A549 (cell line): ENCODE measurements at regions not wholly inside any gene's neighbourhood (a gene's known extent, or its start where the extent isn't known, plus 50 kb on each side); places are given as distances from the start of the nearest gene placed in this dataset.

Source experiments
- ATAC-seq, 2 experiments: fragments of 200-7000 bp in 1 of 2; fragments of >200 bp in 1 of 2; cut with Nextera tagmentation in 1 of 2; cut with Tn5 transposase in 1 of 2; 3 replicates each; pipeline versions ENCODE4 v1.8.0 to v1.9.1; 2018 to 2020; ENCODE audit warnings: mild to moderate bottlenecking in 1 of 2, moderate library complexity in 1 of 2
- CTCF ChIA-PET: fragments of 300-600 bp; sonication (Branson Sonifier 250); formaldehyde crosslinking; extraction: SDS; loops from one replicate; lab custom pipeline; 2021; ENCODE audit warnings: antibody characterized with exemption, inconsistent platforms; lab: Yijun Ruan, JAX
- POLR2A ChIA-PET: fragments of 350-600 bp; formaldehyde crosslinking; extraction: SDS; loops from one replicate; lab custom pipeline; 2021; ENCODE audit warnings: antibody characterized with exemption, inconsistent platforms; lab: Yijun Ruan, JAX
- DNase-seq, 2 experiments: peaks; one replicate each; pipeline versions ENCODE4 v3.0.0 to v3.0.0-alpha.2; 2011 to 2016; ENCODE audit warnings: low read depth in 1 of 2, low spot score in 1 of 2
- FAIRE-seq: peaks from 2 replicates; lab custom pipeline; 2011; peaks lifted over from hg19 to GRCh38; lab: Jason Lieb, UNC
- H3K27ac ChIP-seq, 2 experiments: fragments of >200 bp; sonication (Bioruptor Twin); formaldehyde crosslinking; 3 replicates each; pipeline ENCODE4 v1.5.1; 2016 to 2017
- H3K4me1 ChIP-seq: fragments of >200 bp; sonication (Bioruptor Twin); formaldehyde crosslinking; 3 replicates; pipeline ENCODE4 v1.6.1; 2016
- H3K4me2 ChIP-seq: fragments of >200 bp; sonication (Bioruptor Twin); formaldehyde crosslinking; 3 replicates; pipeline ENCODE4 v1.6.1; 2016
- H3K4me3 ChIP-seq: fragments of >200 bp; sonication (Bioruptor Twin); formaldehyde crosslinking; 3 replicates; pipeline ENCODE4 v1.5.1; 2016
- H3K9me3 ChIP-seq: fragments of >200 bp; sonication (Bioruptor Twin); formaldehyde crosslinking; 3 replicates; pipeline ENCODE4 v1.6.1; 2016
- BCL3 ChIP-seq: fragments of >200 bp; sonication (Bioruptor Twin); formaldehyde crosslinking; IDR thresholded peaks from 3 replicates; pipeline ENCODE4 v1.6.1; 2016
- BHLHE40 ChIP-seq: IDR thresholded peaks from 2 replicates; pipeline ENCODE4 v1.6.1; 2012; ENCODE audit warnings: low read depth, low read length, inconsistent platforms
- CBX8 ChIP-seq: fragments of 200-600 bp; sonication (generic); IDR thresholded peaks from 2 replicates; pipeline ENCODE4 v1.6.1; 2016
- CHD4 ChIP-seq: fragments of 200-600 bp; sonication (generic); IDR thresholded peaks from 2 replicates; pipeline ENCODE4 v1.6.1; 2016; ENCODE audit warnings: antibody characterized with exemption, mild to moderate bottlenecking, borderline replicate concordance
- CTCF ChIP-seq: fragments of >200 bp; sonication (Bioruptor Twin); formaldehyde crosslinking; IDR thresholded peaks from 3 replicates; pipeline ENCODE4 v1.5.1; 2016
- EHF ChIP-seq: fragments of 250-450 bp; sonication (Bioruptor Pico); IDR thresholded peaks from 2 replicates; pipeline ENCODE4 v1.5.0; 2020; ENCODE audit warnings: mild to moderate bottlenecking
- ESRRA ChIP-seq: fragments of 150-350 bp; IDR thresholded peaks from 2 replicates; pipeline ENCODE4 v1.6.1; 2014; ENCODE audit warnings: mild to moderate bottlenecking, low read length, borderline replicate concordance
- FOSL2 ChIP-seq, 2 experiments: fragments of 450-650 bp in 1 of 2; fragments of >200 bp in 1 of 2; sonication (Bioruptor Twin) in 1 of 2; formaldehyde crosslinking; IDR thresholded peaks; 2 replicates each; pipeline versions ENCODE4 v1.5.0 to v1.6.1; 2016 to 2020; ENCODE audit warnings: mild to moderate bottlenecking in 1 of 2, moderate library complexity in 1 of 2
- JUN ChIP-seq, 2 experiments: fragments of >200 bp; sonication (Bioruptor Twin); formaldehyde crosslinking; IDR thresholded peaks; 2 replicates in 1 of 2; 3 replicates in 1 of 2; pipeline ENCODE4 v1.6.1; 2016 to 2017
- KDM1A ChIP-seq: fragments of 200-600 bp; sonication (generic); IDR thresholded peaks from 2 replicates; pipeline ENCODE4 v1.6.1; 2016; ENCODE audit warnings: low read depth, mild to moderate bottlenecking
- MAZ ChIP-seq: fragments of 150-350 bp; IDR thresholded peaks from 2 replicates; pipeline ENCODE4 v1.6.1; 2014; ENCODE audit warnings: antibody characterized with exemption, low read depth, low read length, borderline replicate concordance
- PBX3 ChIP-seq: IDR thresholded peaks from 2 replicates; pipeline ENCODE4 v1.6.1; 2012
- RFX5 ChIP-seq: fragments of 450-650 bp; IDR thresholded peaks from 2 replicates; pipeline ENCODE4 v1.7.1; 2014; ENCODE audit warnings: antibody characterized with exemption, mild to moderate bottlenecking, moderate library complexity
- RNF2 ChIP-seq: fragments of 200-600 bp; sonication (generic); IDR thresholded peaks from 2 replicates; pipeline ENCODE4 v1.6.1; 2016; ENCODE audit warnings: low read depth, mild to moderate bottlenecking, antibody characterized with exemption, moderate library complexity, borderline replicate concordance
- ZFP36 ChIP-seq: fragments of 450-650 bp; IDR thresholded peaks from 2 replicates; pipeline ENCODE4 v1.6.1; 2014; ENCODE audit warnings: borderline replicate concordance; ENCODE audit not compliant: partially characterized antibody
- ZNF302 ChIP-seq: fragments of 250-450 bp; sonication (Bioruptor Pico); IDR thresholded peaks from 2 replicates; pipeline ENCODE4 v1.9.0; 2021; ENCODE audit warnings: inconsistent platforms, mild to moderate bottlenecking, moderate library complexity
- ZSCAN20 ChIP-seq: fragments of 250-450 bp; sonication (Bioruptor Pico); IDR thresholded peaks from 2 replicates; pipeline ENCODE4 v1.8.0; 2022; ENCODE audit warnings: mild to moderate bottlenecking, moderate library complexity
- WGBS: methylation state at CpG from one replicate; pipeline ENCODE4 v1.1.6; 2017; ENCODE audit errors: missing lambda C conversion rate; 5-methylcytosine and 5-hydroxymethylcytosine counted together
- TF ChIP-seq, protein P1 (sequence below): fragments of 200-600 bp; sonication (generic); IDR thresholded peaks from 2 replicates; pipeline ENCODE4 v1.6.1; 2016; ENCODE audit warnings: antibody characterized with exemption, mild to moderate bottlenecking, moderate library complexity

DNA sequence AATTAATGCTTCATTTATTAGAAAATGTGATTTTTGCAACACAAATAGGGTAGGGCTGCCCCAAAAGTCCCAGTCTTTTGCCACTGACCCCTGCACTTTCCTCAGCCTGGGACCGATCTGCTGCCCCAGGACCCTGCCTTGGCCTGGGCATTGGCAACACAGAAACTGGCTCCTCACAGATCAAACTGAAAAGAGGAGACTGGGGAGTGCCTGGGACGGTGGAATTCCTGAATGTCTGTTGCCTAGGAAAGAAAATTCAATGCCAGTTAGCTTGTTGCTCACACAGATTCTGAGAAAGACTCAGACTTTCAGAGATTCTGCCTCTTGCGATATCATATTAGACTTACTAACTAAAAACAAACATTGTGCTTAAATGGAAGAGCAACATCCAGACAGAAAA is 211.2 kb downstream of the VAPA start (continued):
- TF ChIP-seq ESRRA (no peak), CHD4 (no peak), KDM1A (no peak), ZFP36 (no peak), EHF (CRISPR knock-in tag) (no peak)

DNA sequence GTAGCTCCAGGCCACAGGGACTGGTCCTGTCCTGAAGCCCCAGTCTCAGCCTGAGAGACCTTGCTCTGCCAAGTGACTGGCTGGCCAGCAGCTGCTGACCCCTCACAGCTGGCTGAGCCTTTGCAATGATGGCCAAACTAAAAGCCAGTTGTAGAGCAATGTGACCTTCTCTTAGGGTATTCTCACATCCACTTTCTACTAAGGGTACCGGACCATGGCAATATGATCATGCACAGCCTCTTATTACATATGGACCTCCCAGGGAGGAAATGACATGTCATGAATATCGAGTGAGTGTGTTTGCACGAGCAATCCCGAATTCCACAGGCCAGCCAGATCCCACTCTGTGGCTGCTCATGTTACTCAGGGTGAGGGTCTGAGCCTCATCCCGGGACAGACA is 213.9 kb downstream of the VAPA start:
- H3K4me1 ChIP-seq, result no peaks in the 10 kb centered on the region
- no peaks in the 10 kb centered on the region for H3K9me3 ChIP-seq
- no peak for FAIRE-seq
- CTCF ChIA-PET, result no interaction called here
- POLR2A ChIA-PET, result no interaction called here
- no peak overlapping the region for H3K4me2 ChIP-seq
- no peak for DNase-seq
- no peak for ATAC-seq
- no peak overlapping the region for H3K4me3 ChIP-seq
- TF ChIP-seq KDM1A, result no peak
- no peak for TF ChIP-seq BHLHE40
- TF ChIP-seq ESRRA, result no peak
- TF ChIP-seq, protein P1, sequence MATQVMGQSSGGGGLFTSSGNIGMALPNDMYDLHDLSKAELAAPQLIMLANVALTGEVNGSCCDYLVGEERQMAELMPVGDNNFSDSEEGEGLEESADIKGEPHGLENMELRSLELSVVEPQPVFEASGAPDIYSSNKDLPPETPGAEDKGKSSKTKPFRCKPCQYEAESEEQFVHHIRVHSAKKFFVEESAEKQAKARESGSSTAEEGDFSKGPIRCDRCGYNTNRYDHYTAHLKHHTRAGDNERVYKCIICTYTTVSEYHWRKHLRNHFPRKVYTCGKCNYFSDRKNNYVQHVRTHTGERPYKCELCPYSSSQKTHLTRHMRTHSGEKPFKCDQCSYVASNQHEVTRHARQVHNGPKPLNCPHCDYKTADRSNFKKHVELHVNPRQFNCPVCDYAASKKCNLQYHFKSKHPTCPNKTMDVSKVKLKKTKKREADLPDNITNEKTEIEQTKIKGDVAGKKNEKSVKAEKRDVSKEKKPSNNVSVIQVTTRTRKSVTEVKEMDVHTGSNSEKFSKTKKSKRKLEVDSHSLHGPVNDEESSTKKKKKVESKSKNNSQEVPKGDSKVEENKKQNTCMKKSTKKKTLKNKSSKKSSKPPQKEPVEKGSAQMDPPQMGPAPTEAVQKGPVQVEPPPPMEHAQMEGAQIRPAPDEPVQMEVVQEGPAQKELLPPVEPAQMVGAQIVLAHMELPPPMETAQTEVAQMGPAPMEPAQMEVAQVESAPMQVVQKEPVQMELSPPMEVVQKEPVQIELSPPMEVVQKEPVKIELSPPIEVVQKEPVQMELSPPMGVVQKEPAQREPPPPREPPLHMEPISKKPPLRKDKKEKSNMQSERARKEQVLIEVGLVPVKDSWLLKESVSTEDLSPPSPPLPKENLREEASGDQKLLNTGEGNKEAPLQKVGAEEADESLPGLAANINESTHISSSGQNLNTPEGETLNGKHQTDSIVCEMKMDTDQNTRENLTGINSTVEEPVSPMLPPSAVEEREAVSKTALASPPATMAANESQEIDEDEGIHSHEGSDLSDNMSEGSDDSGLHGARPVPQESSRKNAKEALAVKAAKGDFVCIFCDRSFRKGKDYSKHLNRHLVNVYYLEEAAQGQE, result no peak
- no peak for TF ChIP-seq RNF2
- TF ChIP-seq ZNF302 (CRISPR knock-in tag), result no peak
- no peak for TF ChIP-seq BCL3
- no peak for TF ChIP-seq PBX3
- no peak for TF ChIP-seq RFX5
- TF ChIP-seq CBX8, result no peak
- no peak for TF ChIP-seq FOSL2 (IDR thresholded peaks at IDR 0.05)
- no peak for TF ChIP-seq FOSL2 (CRISPR knock-in tag; IDR thresholded peaks at IDR 0.05)
- no peak for TF ChIP-seq ZSCAN20 (CRISPR knock-in tag)
- no peak overlapping the region for H3K27ac ChIP-seq
- 33% methylated on average over 4 of the region's 5 CpGs for whole genome bisulfite sequencing

DNA sequence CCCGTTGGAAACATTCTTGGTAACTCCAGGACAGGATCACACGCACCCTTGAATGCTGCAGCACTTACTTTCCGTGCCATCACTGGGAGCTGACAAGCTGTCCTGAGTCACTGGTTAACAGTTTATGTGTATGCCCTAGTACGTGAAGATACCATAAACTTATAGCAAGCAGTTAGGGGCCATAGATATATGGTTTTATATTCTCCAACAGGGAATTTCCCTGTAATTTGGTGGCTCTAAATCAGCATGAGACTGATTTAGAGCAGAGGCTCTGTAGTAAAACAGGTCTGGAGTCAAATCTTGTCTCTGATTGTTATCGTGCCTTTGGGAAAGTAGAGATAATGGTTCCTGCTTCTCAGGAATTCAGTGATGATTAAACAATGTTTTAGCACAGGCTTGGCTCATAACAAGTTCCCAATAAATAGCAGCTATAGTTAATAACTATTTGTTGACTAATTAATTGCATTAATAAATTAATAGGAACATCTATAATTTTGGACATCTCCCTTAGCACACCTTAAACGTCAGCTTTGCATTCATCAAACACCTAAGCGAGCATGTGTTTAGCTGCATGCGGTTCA is 215.2 kb downstream of the VAPA start:
- POLR2A ChIA-PET, result no interaction called here
- CTCF ChIA-PET, result no interaction called here
- no peak for FAIRE-seq

More for the DNA sequence above, 215.2 kb downstream of the VAPA start:
- DNase-seq (no peak), ATAC-seq (no peak)
- Histone ChIP-seq H3K4me2 (no peak overlapping the region), H3K27ac (no peak overlapping the region), H3K9me3 (no peaks in the 10 kb centered on the region), H3K4me3 (no peak overlapping the region), H3K4me1 (no peaks in the 10 kb centered on the region)
- 77% methylated on average over 7 of the region's 8 CpGs for WGBS
- TF ChIP-seq CTCF (no peak), MAZ (no peak), JUN (IDR thresholded peaks at IDR 0.05) (no peak)
